ENCODE measurements at regions not wholly inside any gene's neighbourhood (a gene's known extent, or its start where the extent isn't known, plus 50 kb on each side); places are given as distances from the start of the nearest gene placed in this dataset.

DNA sequence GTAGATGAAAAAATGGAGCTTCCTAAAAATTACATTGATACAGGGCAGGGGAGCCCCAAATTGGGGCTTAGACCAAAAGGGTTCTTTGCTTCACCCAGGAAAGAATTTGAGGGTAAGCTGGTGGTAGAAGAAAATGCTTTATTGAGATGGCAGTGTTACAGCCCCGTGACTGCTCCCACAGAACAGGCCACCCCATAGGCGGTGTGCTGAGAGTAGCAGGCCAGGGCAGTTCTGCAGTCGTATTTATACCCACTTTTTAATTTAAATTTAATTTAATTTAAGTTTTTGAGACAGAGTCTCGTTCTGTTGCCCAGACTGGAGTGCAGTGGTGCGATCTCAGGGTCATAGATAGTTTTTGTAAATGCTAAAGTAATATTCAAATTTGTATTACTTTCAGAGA is 265.0 kb downstream of the CDH26 start:
- Histone ChIP-seq H4K8ac (ENCODE audit: extremely low read depth, insufficient read depth, low read length) (no peak overlapping the region), H4K5ac (ENCODE audit: insufficient read length, low read depth, low read length) (no peak overlapping the region), H3K9ac (replicated peaks in 1 of 4; ENCODE audit: extremely low read depth in 1 of 4, low read depth in 3 of 4, low read length in 3 of 4) (no peak overlapping the region), H2BK120ac (replicated peaks; ENCODE audit: low read depth, low read length) (no peak overlapping the region), H3K36me3 (ENCODE audit: control insufficient read depth in 2 of 4, insufficient read depth in 4 of 4, low read length in 3 of 4) (no peaks in the 10 kb centered on the region), H3K14ac (ENCODE audit: insufficient read length) (no peak overlapping the region), H2BK20ac (ENCODE audit: low read length) (no peak overlapping the region), H4K20me1 (replicated peaks in 1 of 2; ENCODE audit: control insufficient read depth in 1 of 2, insufficient read depth in 2 of 2, low read length in 2 of 2) (no peaks in the 10 kb centered on the region), H2BK5ac (ENCODE audit: low read depth, low read length) (no peak overlapping the region), H3K4me1 (replicated peaks in 1 of 4; ENCODE audit: control insufficient read depth in 3 of 4, insufficient read depth in 4 of 4, low read length in 3 of 4) (no peaks in the 10 kb centered on the region), H3K23ac (ENCODE audit: insufficient read length) (no peak overlapping the region), H3K9me3 (ENCODE audit: insufficient read depth in 2 of 2, low read depth in 1 of 2, low read length in 1 of 2) (no peaks in the 10 kb centered on the region), H3K79me1 (ENCODE audit: low read depth, low read length) (no peaks in the 10 kb centered on the region), H3K27me3 (replicated peaks in 1 of 4; ENCODE audit: control insufficient read depth in 3 of 4, extremely low read depth in 1 of 4, insufficient read depth in 3 of 4, low read length in 3 of 4) (no peaks in the 10 kb centered on the region; a peak in 1 of 7 replicates), H3K79me2 (ENCODE audit: control insufficient read depth in 1 of 2, insufficient read depth in 2 of 2, low read length in 2 of 2) (no peaks in the 10 kb centered on the region), H3K27ac (ENCODE audit: low read depth, low read length) (no peak overlapping the region), H4K91ac (replicated peaks; ENCODE audit: insufficient read length, low read length) (no peak overlapping the region), H3K56ac (replicated peaks; ENCODE audit: insufficient read length, low read depth, low read length) (no peak overlapping the region), H2AK5ac (ENCODE audit: low read depth, low read length) (no peak overlapping the region), H3K4me2 (ENCODE audit: insufficient read depth in 1 of 2, low read depth in 2 of 2, low read length in 2 of 2) (no peak overlapping the region), H2BK15ac (ENCODE audit: low read length) (no peak overlapping the region), H2BK12ac (ENCODE audit: low read depth, low read length) (no peak overlapping the region), H2AFZ (ENCODE audit: low read length) (no peak overlapping the region), H3K23me2 (ENCODE audit: low read depth, low read length) (no peaks in the 10 kb centered on the region), H3K4me3 (ENCODE audit: extremely low read depth in 1 of 4, insufficient read depth in 2 of 4, low read depth in 3 of 4, low read length in 4 of 4) (no peak overlapping the region), H3K4ac (replicated peaks; ENCODE audit: insufficient read length, low read depth, low read length) (no peak overlapping the region), H3K18ac (ENCODE audit: extremely low read depth, low read length) (no peak overlapping the region)
- TF ChIP-seq TBP (IDR thresholded peaks at IDR 0.05; ENCODE audit: low read depth, low read length) = no peak
- TF ChIP-seq SP1 (IDR thresholded peaks at IDR 0.05; ENCODE audit: low read depth, low read length) = no peak
- no peak for TF ChIP-seq NANOG (IDR thresholded peaks at IDR 0.05; ENCODE audit: insufficient read depth, low read depth, low read length, poor library complexity, severe bottlenecking)
- TF ChIP-seq, protein P1, sequence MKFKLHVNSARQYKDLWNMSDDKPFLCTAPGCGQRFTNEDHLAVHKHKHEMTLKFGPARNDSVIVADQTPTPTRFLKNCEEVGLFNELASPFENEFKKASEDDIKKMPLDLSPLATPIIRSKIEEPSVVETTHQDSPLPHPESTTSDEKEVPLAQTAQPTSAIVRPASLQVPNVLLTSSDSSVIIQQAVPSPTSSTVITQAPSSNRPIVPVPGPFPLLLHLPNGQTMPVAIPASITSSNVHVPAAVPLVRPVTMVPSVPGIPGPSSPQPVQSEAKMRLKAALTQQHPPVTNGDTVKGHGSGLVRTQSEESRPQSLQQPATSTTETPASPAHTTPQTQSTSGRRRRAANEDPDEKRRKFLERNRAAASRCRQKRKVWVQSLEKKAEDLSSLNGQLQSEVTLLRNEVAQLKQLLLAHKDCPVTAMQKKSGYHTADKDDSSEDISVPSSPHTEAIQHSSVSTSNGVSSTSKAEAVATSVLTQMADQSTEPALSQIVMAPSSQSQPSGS (IDR thresholded peaks at IDR 0.05; ENCODE audit: low read length) = no peak
- no peak for TF ChIP-seq TAF1 (IDR thresholded peaks at IDR 0.05; ENCODE audit: low read depth, low read length)
- no peak for TF ChIP-seq BCL11A (IDR thresholded peaks at IDR 0.05; ENCODE audit: low read depth in 2 of 2, low read length in 2 of 2)
- no peak for TF ChIP-seq SIN3A (conservative IDR thresholded peaks at IDR 0.05 in 1 of 2, IDR thresholded peaks at IDR 0.05 in 1 of 2; ENCODE audit: low read depth in 1 of 2, low read length in 2 of 2)
- DNase-seq (ENCODE audit: low read depth in 1 of 2, low spot score in 2 of 2) (no peak), FAIRE-seq (no peak)
- ChIA-PET CTCF (ENCODE audit: partially characterized antibody) (interaction anchor here (2.5 kb wide), 1 partner anchor 12 kb away, joined by 12 read pairs; no protein-coding TSS in a partner anchor), POLR2A (ENCODE audit: partially characterized antibody) (no interaction called here)
- WGBS, 2 experiments (ENCODE audit: extremely low coverage in 1 of 2, insufficient coverage in 1 of 2, insufficient read length in 1 of 2, insufficient replicate concordance in 2 of 2, low coverage in 1 of 2, low lambda C conversion rate in 2 of 2, missing lambda C conversion rate in 1 of 2) = 80% methylated on average over 5 of the region's 5 CpGs; no CpG with 5 or more reads in 1 of the 2 experiments

All from H1 (cell line).